Colonic mucosa (tissue), 4 donors: ENCODE measurements at regions not wholly inside any gene's neighbourhood (a gene's known extent, or its start where the extent isn't known, plus 50 kb on each side); places are given as distances from the start of the nearest gene placed in this dataset.

ENCODE experiments used
- DNase-seq: peaks from one replicate; pipeline ENCODE4 v3.0.0-alpha.2; 2020
- H3K27ac ChIP-seq: fragments of 200-600 bp; one replicate; pipeline ENCODE4 v1.8.0; 2021
- H3K27me3 ChIP-seq: fragments of 200-600 bp; one replicate; pipeline ENCODE4 v1.8.0; 2021
- H3K36me3 ChIP-seq: fragments of 200-600 bp; one replicate; pipeline ENCODE4 v1.8.0; 2021
- H3K4me1 ChIP-seq: fragments of 200-600 bp; one replicate; pipeline ENCODE4 v1.8.0; 2021; ENCODE audit warnings: mild to moderate bottlenecking
- H3K4me3 ChIP-seq: fragments of 200-600 bp; one replicate; pipeline ENCODE4 v1.8.0; 2021
- H3K9ac ChIP-seq, 2 donors: one replicate each; pipeline ENCODE4 v1.7.0; 2013; ENCODE audit warnings: control low read depth in 2 of 2, low read depth in 2 of 2, low read length in 2 of 2
- H3K9me3 ChIP-seq: fragments of 200-600 bp; one replicate; pipeline ENCODE4 v1.8.0; 2021
- intact Hi-C: fragments of 100-400 bp; cut with DNase I; formaldehyde crosslinking; loops from one replicate; pipeline ENCODE4 v1.14.1; 2022
- TF ChIP-seq, protein P1 (sequence below): fragments of 200-600 bp; IDR thresholded peaks from one replicate; pipeline ENCODE4 v1.8.0; 2022; ENCODE audit warnings: antibody characterized with exemption, mild to moderate bottlenecking
- donor health status: healthy.
- donor health status: DM: no; HTN: no; CAD: no.
- donor health status: DM: no; HTN: no; CAD: no.

DNA sequence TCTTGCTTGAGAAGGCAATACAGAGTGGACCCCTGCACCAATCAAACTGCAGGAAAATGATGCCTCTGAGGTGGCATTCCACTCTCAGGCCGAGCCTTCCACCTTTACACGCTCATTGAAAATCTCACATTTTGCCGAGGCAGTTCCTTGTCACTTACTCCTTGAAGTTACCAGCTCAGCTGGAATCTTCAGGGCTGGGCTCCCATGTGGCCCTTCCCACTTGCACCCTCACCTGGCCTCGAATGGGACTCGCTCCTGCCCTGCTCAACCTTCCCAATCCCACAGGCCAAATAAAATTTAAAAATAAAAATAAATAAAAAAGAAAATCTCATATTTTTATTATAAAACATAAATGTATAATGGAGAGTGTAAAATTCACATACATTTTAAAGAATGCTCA is 790.7 kb upstream of the COBL start:
- Histone ChIP-seq H3K4me1 (no peaks in the 10 kb centered on the region), H3K27me3 (no peaks in the 10 kb centered on the region), H3K4me3 (no peak overlapping the region), H3K27ac (no peak overlapping the region), H3K9ac (no peak overlapping the region), H3K9me3 (no peaks in the 10 kb centered on the region), H3K36me3 (no peaks in the 10 kb centered on the region)
- intact Hi-C loops: no loop called here
- TF ChIP-seq, protein P1, sequence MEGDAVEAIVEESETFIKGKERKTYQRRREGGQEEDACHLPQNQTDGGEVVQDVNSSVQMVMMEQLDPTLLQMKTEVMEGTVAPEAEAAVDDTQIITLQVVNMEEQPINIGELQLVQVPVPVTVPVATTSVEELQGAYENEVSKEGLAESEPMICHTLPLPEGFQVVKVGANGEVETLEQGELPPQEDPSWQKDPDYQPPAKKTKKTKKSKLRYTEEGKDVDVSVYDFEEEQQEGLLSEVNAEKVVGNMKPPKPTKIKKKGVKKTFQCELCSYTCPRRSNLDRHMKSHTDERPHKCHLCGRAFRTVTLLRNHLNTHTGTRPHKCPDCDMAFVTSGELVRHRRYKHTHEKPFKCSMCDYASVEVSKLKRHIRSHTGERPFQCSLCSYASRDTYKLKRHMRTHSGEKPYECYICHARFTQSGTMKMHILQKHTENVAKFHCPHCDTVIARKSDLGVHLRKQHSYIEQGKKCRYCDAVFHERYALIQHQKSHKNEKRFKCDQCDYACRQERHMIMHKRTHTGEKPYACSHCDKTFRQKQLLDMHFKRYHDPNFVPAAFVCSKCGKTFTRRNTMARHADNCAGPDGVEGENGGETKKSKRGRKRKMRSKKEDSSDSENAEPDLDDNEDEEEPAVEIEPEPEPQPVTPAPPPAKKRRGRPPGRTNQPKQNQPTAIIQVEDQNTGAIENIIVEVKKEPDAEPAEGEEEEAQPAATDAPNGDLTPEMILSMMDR: no peak
- DNase-seq: no peak

DNA sequence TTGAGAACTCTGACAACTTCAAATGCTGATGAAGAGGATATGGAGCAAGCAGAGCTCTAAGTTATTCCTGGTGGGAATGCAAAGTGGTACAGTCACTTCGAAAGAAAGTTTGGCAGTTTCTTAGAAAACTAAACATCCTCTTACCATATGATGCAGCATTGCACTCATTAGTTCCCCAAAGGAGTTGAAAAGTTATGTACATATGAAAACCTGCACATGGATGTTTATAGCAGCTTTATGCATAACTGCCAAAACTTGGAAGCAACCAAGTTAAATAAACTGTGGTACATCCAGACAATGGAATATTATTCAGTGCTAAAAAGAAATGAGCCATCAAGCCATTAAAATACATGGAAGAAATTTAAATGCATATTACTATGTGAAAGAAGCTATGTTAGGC is 779.3 kb upstream of the COBL start:
- no peaks in the 10 kb centered on the region for H3K9me3 ChIP-seq
- H3K27me3 ChIP-seq: no peaks in the 10 kb centered on the region
- H3K4me3 ChIP-seq: no peak overlapping the region
- H3K36me3 ChIP-seq: no peaks in the 10 kb centered on the region
- intact Hi-C loops: no loop called here
- no peaks in the 10 kb centered on the region for H3K4me1 ChIP-seq
- no peak for DNase-seq
- TF ChIP-seq, protein P1: no peak
- no peak overlapping the region for H3K27ac ChIP-seq
- no peak overlapping the region for H3K9ac ChIP-seq

DNA sequence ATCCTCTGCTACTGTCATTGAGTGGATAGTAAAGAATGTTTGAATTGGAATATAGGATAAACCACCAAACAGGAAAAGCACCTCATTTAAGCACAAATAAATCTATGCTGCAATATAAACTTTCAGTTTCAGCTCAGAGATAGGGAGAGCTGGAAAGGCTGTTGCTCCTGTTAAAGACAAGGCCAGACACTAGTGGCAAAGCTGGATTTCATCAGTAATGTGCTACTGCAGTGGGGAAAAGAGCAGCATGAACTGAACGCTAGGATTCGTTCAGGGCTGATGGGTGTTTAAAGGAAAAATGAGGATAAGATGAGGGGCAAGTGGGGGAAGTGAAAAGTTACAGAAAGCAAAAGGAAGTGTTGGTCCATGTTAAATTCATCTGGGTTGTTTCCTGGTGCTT is 775.4 kb upstream of the COBL start:
- intact Hi-C loops: no loop called here
- no peaks in the 10 kb centered on the region for H3K4me1 ChIP-seq
- H3K4me3 ChIP-seq: no peak overlapping the region
- no peak for DNase-seq
- TF ChIP-seq, protein P1: no peak
- H3K9me3 ChIP-seq: no peaks in the 10 kb centered on the region
- H3K36me3 ChIP-seq: no peaks in the 10 kb centered on the region
- no peaks in the 10 kb centered on the region for H3K27me3 ChIP-seq
- no peak overlapping the region for H3K27ac ChIP-seq
- no peak overlapping the region for H3K9ac ChIP-seq

DNA sequence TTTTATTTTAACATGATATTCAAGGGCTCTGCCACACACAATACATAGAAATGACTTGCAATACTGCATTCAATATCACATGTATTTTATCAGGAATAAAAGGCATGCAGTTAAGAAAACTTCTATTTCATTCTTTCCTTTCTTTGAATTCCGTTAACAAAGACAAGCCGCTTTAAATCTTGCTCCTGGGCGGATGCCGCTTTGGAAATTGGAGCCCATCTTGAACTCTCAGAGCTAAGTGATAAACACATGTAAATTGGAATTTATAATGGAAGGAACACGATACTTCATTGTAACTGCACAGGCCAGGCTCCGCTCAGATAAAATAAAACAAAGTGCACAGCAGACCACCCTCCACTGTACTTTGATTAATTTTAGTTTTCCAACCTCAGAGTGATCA is 774.5 kb upstream of the COBL start:
- no peak overlapping the region for H3K27ac ChIP-seq

DNA sequence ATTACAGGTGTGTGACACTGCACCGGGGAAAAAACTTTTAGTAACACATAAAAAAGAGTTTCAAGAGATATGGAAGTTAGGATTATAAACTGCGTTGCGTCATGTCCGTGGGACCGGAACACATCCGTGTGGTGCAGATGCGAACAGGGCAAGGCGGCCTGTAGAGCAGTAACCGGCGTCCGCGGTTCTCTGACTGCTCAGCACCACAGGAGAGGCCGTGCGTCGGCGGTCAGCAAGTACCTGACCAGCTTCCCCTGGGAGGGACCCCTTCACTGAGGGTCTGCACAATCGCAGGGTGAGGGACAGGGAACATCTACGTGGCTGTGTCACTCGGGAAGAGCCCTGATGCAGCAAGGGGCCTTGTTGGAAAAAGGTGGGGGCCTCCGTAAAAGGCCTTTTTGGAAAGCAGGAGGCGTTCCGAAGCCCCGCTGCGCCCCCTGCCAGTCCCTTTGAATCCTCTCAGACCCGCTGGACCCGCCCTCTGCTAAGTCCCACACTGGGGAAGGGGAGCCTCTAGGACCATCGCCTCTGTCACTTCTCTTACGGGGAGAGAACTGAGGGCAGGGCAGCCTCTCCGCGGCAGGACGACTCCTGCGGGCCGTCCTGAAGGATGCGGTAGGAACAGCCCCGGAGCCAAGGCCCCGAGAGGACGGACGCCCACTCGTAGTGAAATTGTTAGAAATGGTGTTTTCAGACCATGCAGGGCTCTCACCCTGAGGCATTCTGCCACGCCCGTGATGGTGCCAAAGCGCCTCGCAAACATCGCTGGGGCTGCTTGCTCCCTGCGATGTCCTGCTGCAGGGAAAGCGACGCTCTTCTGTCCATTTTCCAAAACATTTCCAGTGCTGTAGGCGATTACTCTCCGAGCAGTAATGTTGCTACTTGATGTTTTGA is 771.6 kb upstream of the COBL start:
- Histone ChIP-seq H3K9ac (no peak overlapping the region), H3K4me3 (no peak overlapping the region), H3K9me3 (no peaks in the 10 kb centered on the region), H3K27ac (no peak overlapping the region), H3K4me1 (no peaks in the 10 kb centered on the region), H3K27me3 (no peaks in the 10 kb centered on the region), H3K36me3 (no peaks in the 10 kb centered on the region)
- no peak for DNase-seq
- intact Hi-C loops: no loop called here
- TF ChIP-seq, protein P1: no peak

More for the DNA sequence above, 774.5 kb upstream of the COBL start:
- intact Hi-C loops: no loop called here
- Histone ChIP-seq H3K27me3 (no peaks in the 10 kb centered on the region), H3K9ac (no peak overlapping the region), H3K9me3 (no peaks in the 10 kb centered on the region), H3K36me3 (no peaks in the 10 kb centered on the region), H3K4me1 (no peaks in the 10 kb centered on the region), H3K4me3 (no peak overlapping the region)
- TF ChIP-seq, protein P1: no peak
- DNase-seq: no peak
